ENCODE measurements at regions not wholly inside any gene's neighbourhood (a gene's known extent, or its start where the extent isn't known, plus 50 kb on each side); places are given as distances from the start of the nearest gene placed in this dataset.

- H3K36me3 ChIP-seq (ENCODE audit: low read depth), result no peaks in the 10 kb centered on the region
- H3K27ac ChIP-seq, result no peak overlapping the region
- no peak overlapping the region for H2AFZ ChIP-seq
- ChIA-PET CTCF (no interaction called here), POLR2A (ENCODE audit: unreplicated experiment) (no interaction called here)
- no peak for DNase-seq
- H3K27me3 ChIP-seq (ENCODE audit: insufficient read depth, low read depth), result no peaks in the 10 kb centered on the region
- no peaks in the 10 kb centered on the region for H3K9me2 ChIP-seq (ENCODE audit: insufficient read depth)
- TF ChIP-seq CTCF (conservative IDR thresholded peaks at IDR 0.05), result no peak
- TF ChIP-seq EZH2 (IDR thresholded peaks at IDR 0.05; ENCODE audit: low read depth), result no peak
- intact Hi-C loops (cut with micrococcal nuclease; ENCODE audit: unreplicated experiment), result no loop called here
- no peaks in the 10 kb centered on the region for H3K79me2 ChIP-seq (ENCODE audit: low read depth)
- BruUV-seq (replicated peaks), result no TSS peak
- no peaks in the 10 kb centered on the region for H4K20me1 ChIP-seq (ENCODE audit: insufficient read depth)
- no peaks in the 10 kb centered on the region for H3K4me1 ChIP-seq (replicated peaks; ENCODE audit: insufficient read depth)
- H3F3A ChIP-seq (ENCODE audit: insufficient read depth, low read depth), result no peaks in the 10 kb centered on the region
- H3K4me3 ChIP-seq, result no peak overlapping the region
- H3K9me3 ChIP-seq (ENCODE audit: insufficient read depth, low read depth), result no peaks in the 10 kb centered on the region
- H3K4me2 ChIP-seq, result no peak overlapping the region
Measured at GRCh38 chr6:100155141-100155540, 161.1 kb upstream of the MCHR2 start.

- Histone ChIP-seq H3K79me2 (ENCODE audit: low read depth) (no peaks in the 10 kb centered on the region), H2AFZ (no peak overlapping the region), H3K4me2 (no peak overlapping the region), H4K20me1 (ENCODE audit: insufficient read depth) (no peaks in the 10 kb centered on the region), H3K4me1 (replicated peaks; ENCODE audit: insufficient read depth) (no peaks in the 10 kb centered on the region), H3K9me2 (ENCODE audit: insufficient read depth) (no peaks in the 10 kb centered on the region), H3K4me3 (no peak overlapping the region), H3K9me3 (ENCODE audit: insufficient read depth, low read depth) (no peaks in the 10 kb centered on the region), H3K27me3 (ENCODE audit: insufficient read depth, low read depth) (no peaks in the 10 kb centered on the region), H3F3A (ENCODE audit: insufficient read depth, low read depth) (no peaks in the 10 kb centered on the region), H3K36me3 (ENCODE audit: low read depth) (no peaks in the 10 kb centered on the region), H3K27ac (no peak overlapping the region)
- TF ChIP-seq EZH2 (IDR thresholded peaks at IDR 0.05; ENCODE audit: low read depth) (no peak), CTCF (conservative IDR thresholded peaks at IDR 0.05) (no peak)
- intact Hi-C loops (cut with micrococcal nuclease; ENCODE audit: unreplicated experiment), result no loop called here
- POLR2A ChIA-PET (ENCODE audit: unreplicated experiment), result no interaction called here
- no peak for DNase-seq
- CTCF ChIA-PET, result no interaction called here
- BruUV-seq (replicated peaks), result no TSS peak
Measured at GRCh38 chr6:100153636-100154275, 159.7 kb upstream of the MCHR2 start.

- no peak overlapping the region for H2AFZ ChIP-seq
- no peaks in the 10 kb centered on the region for H3K27me3 ChIP-seq (ENCODE audit: insufficient read depth, low read depth)
- BruUV-seq (replicated peaks), result no TSS peak
- no peaks in the 10 kb centered on the region for H3K9me3 ChIP-seq (ENCODE audit: insufficient read depth, low read depth)
- ChIA-PET CTCF (no interaction called here), POLR2A (ENCODE audit: unreplicated experiment) (no interaction called here)
- no peaks in the 10 kb centered on the region for H3K4me1 ChIP-seq (replicated peaks; ENCODE audit: insufficient read depth)
- no peak for DNase-seq
- no peaks in the 10 kb centered on the region for H3K36me3 ChIP-seq (ENCODE audit: low read depth)
- intact Hi-C loops (cut with micrococcal nuclease; ENCODE audit: unreplicated experiment), result no loop called here
- H3F3A ChIP-seq (ENCODE audit: insufficient read depth, low read depth), result no peaks in the 10 kb centered on the region
- no peak overlapping the region for H3K27ac ChIP-seq
- H3K9me2 ChIP-seq (ENCODE audit: insufficient read depth), result 0 out of 2 replicates have a peak, but pooled peaks cover under 1% of the 10 kb centered on the region
- no peak overlapping the region for H3K4me3 ChIP-seq
- H4K20me1 ChIP-seq (ENCODE audit: insufficient read depth), result no peaks in the 10 kb centered on the region
- no peaks in the 10 kb centered on the region for H3K79me2 ChIP-seq (ENCODE audit: low read depth)
- H3K4me2 ChIP-seq, result no peak overlapping the region
- no peak for TF ChIP-seq CTCF (conservative IDR thresholded peaks at IDR 0.05)
- TF ChIP-seq EZH2 (IDR thresholded peaks at IDR 0.05; ENCODE audit: low read depth), result no peak
Measured at GRCh38 chr6:100152201-100152600, 158.2 kb upstream of the MCHR2 start.
